ENCODE measurements at regions not wholly inside any gene's neighbourhood (a gene's known extent, or its start where the extent isn't known, plus 50 kb on each side); places are given as distances from the start of the nearest gene placed in this dataset.

GRCh38 chr4:38366997-38367396 lies 297.0 kb upstream of the KLF3 start:
- TF ChIP-seq CTCF (IDR thresholded peaks at IDR 0.05; ENCODE audit: insufficient read depth, low read length) (no peak), POLR2AphosphoS5 (IDR thresholded peaks at IDR 0.05; ENCODE audit: low read depth) (no peak), REST (IDR thresholded peaks at IDR 0.05; ENCODE audit: insufficient replicate concordance, low read depth) (no peak)

All from HL-60 (cell line).